GM10266 (cell line): ENCODE measurements at regions not wholly inside any gene's neighbourhood (a gene's known extent, or its start where the extent isn't known, plus 50 kb on each side); places are given as distances from the start of the nearest gene placed in this dataset.
"Not testable (repeated sequence)": the region's sequence is repeated elsewhere in the genome, so short reads cannot be mapped to it uniquely, and the experiment has no call there.

Source experiments
- DNase-seq: peaks from one replicate; pipeline ENCODE4 v3.0.0; 2012; ENCODE audit errors: extremely low spot score
- CTCF ChIP-seq: IDR thresholded peaks from 2 replicates; pipeline ENCODE4 v1.5.1; 2012; ENCODE audit warnings: mild to moderate bottlenecking, low read depth; ENCODE audit not compliant: control insufficient read depth, insufficient read depth; ENCODE audit errors: missing control alignments

- DNase-seq, result no peak
- TF ChIP-seq CTCF, result no peak
Observed at GRCh38 chr1:222058249-222058648, 316.4 kb upstream of the DUSP10 start.

DNA sequence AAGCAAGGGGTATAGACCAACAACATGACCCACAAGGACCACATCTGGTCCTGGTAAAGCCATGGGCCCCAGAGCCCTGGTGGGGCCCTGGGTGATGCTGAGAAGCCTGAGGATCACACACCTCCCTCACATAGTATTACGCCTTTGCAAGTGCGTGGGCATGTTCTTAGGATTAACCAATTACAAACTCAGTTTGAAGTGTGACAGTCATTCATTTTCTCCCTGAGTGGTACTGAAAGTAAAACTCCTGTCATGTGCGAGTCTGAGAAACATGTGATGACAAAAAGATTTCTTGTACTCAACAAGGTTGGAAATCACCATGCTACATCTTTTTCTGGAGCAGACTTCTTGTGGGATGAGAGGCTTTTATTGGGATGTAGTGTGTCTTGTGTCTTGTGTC lies 315.3 kb upstream of the DUSP10 start:
- TF ChIP-seq CTCF, result no peak
- DNase-seq, result no peak

DNA sequence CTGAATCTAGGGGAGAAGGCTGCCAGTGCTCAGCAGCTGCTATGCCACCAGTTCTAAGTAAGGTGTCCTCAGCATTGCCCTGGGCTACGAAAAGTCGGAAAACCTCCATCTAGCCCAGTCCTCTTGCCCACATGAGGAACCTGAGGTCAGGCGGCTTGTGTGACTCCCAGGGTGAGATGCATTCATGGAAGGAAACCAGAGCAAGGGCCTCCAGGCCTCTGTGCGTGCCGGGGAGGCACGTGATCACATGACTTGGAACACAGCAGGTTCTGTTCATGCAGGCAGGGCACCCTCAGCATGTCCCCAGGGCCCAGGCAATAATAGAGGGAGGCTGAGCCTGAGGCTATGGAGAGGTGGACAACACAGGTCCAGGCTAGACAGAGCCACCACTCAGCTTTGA lies 312.5 kb upstream of the DUSP10 start:
- DNase-seq, result no peak
- no peak for TF ChIP-seq CTCF

DNA sequence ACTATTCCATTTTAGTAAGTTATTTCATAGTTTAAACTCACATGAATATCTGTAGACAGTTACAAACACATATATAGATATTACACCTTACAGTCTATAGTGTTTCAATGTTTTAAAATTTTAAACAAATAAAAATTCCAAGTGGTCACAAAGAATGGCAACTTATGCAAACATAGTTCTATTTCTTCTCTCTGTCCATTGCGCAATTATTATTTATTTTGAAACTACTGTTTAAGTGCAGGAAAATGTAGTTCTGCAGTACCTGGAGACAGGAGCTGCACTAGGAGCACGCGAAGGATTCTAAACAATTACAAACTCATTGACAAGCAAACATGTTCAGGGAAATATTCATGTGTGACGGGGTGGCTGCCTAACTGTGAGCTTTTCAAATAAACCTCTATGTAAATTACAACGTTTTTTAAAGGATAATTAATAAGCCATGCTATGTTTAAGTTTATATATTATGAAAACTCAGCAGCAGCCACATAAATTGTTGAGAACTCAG lies 312.0 kb upstream of the DUSP10 start:
- DNase-seq, result no peak

DNA sequence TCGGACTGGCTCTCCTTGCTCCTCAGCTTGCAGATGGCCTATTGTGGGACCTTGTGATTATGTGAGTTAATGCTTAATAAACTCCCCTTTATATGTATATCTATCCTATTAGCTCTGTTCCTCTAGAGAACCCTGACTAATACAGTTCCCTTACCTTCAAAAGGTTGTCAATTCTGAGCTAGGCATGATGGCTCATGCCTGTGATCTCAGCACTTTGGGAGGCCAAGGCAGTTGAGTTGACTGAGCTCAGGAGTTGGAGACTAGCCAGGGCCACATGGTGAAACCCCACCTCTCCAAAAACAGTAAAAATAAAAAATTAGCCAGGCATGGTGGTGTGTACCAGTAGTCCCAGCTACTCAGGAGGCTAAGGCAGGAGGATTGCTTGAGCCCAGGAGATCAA lies 309.4 kb upstream of the DUSP10 start:
- not testable (repeated sequence) for DNase-seq

More for the DNA sequence above, 312.0 kb upstream of the DUSP10 start:
- no peak for TF ChIP-seq CTCF

GRCh38 chr1:222049661-222050060 lies 307.8 kb upstream of the DUSP10 start:
- not testable (repeated sequence) for DNase-seq

DNA sequence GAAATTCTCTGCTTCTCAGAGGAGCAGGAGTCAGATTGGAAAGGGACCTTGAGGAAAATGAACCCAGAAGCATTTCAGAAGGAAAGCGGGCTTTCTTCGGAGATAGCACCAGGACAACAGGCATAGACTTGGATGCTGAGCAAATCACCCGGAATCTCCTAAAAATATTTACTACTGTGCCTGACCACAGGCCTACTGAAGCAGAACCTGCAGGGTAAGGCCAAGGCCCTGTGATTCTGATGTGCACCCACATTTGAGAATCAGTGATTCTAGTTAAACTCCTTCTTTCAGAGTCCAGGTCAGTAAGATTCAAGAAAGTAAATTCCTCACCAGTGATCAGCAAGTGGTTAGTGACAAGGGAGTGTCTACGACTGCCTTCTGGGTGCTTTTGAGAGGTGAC lies 307.3 kb upstream of the DUSP10 start:
- no peak for TF ChIP-seq CTCF
- DNase-seq, result no peak

GRCh38 chr1:222048094-222048595 lies 306.3 kb upstream of the DUSP10 start:
- DNase-seq, result peak; percentile 69
- TF ChIP-seq CTCF, result no peak

DNA sequence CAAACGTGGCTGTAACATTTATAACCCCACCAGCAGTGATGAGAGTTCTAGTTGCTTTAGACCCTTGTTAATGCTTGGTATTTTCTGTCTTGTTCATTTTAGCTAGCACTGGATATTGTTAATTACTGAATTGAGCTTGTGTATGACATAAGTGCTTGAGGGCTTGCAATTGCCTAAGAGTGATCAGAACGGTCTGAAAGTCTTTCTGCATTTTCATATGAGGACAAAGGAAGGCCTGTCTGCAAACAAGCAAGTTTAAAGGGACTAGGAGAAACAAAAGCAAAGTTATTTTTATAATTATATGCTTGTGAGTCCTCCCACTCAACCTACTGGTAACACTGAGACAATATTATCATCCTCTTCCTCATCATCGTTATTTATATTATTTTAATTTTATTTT lies 305.5 kb upstream of the DUSP10 start:
- DNase-seq, result no peak
- no peak for TF ChIP-seq CTCF
